ENCODE measurements at regions not wholly inside any gene's neighbourhood (a gene's known extent, or its start where the extent isn't known, plus 50 kb on each side); places are given as distances from the start of the nearest gene placed in this dataset.

DNA sequence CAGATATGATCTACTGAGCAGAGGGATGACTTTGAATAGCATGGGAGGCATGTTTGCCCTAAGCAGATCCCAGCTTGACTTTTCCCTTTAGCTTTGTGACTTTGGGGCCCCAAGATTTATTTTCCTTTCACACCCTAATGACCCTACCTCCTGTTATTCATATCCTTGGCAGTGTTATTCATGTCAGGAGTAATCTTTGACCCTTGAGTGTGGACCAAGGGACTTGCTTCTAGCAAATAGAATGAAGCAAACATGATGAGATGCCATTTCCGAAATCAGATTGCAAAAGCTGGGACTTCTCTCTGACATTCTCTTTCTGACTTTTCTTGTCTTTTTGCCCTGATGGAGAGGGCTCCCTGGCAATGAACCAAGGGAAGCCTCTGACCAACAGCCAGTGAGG lies 415.4 kb upstream of the PROK2 start:
- DNase-seq (ENCODE audit: low read depth) = no peak

- DNase-seq (ENCODE audit: low read depth) = no peak
Observed at GRCh38 chr3:72199530-72199929, 414.6 kb upstream of the PROK2 start.

DNA sequence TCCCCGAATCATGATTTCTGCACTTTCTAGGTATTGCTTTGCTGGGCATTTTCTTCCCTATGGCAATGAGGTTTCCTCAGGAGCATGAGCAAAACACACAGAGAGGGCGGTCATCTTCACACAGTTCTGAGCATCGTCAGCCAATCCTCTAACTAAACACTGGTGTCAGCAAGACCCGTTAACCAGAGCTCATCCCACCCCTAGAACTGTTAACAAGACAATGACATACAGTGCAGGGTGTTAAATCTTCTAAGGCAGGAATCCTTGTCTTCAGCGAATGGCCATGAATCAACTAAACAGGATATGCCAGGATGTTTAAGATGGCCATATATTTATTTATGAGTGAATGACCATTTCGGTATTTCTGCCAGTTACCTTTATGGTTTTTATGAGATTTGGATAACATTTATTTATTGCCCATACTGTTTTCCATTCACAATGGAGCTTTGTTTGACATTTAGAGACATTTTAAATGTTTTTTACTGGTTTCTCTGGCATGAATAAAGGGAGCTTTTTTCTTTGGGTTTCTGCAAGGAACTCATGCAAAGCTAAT lies 411.5 kb upstream of the PROK2 start:
- no peak for DNase-seq (ENCODE audit: low read depth)

DNA sequence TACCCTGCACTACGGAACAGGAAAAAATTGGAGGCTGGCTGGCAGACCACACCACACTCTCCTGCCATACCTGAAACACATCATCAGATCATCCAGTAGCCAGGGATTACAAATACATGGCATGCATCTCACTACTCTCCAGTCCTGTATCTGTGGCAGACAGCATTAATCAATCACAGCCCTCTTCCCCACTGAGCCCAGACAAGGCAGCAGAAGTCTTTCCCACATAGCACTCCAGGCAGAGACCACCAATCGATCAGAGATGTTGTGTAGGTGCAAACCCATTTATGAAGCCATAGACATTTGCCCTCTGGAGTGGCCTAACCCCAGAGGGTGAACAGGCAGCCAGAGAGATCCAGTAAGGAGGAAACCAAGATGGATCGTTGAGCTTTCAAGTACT lies 410.9 kb upstream of the PROK2 start:
- DNase-seq (ENCODE audit: low read depth) = no peak

DNA sequence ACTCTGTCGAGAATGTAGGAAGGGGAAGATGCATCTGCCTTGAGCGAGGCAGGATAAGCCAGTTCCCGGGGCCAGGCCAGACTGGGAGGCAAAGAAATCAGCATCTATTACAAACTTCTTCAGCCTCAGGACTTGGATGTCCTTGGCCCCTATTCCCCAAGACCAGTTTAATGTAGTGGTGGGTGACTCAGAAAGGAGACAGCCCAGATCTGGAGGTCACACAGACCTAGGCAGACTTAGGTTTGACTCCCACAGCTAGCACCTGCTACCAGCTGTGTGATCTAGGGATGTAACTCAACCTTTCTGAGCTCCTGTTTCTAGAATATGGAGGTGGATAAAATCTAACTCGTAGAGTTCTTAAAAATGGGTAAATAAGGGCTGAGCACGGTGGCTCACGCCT lies 409.5 kb upstream of the PROK2 start:
- DNase-seq (ENCODE audit: low read depth) = no peak

GRCh38 chr3:72193771-72194430 lies 409.0 kb upstream of the PROK2 start:
- DNase-seq (ENCODE audit: low read depth) = no peak

DNA sequence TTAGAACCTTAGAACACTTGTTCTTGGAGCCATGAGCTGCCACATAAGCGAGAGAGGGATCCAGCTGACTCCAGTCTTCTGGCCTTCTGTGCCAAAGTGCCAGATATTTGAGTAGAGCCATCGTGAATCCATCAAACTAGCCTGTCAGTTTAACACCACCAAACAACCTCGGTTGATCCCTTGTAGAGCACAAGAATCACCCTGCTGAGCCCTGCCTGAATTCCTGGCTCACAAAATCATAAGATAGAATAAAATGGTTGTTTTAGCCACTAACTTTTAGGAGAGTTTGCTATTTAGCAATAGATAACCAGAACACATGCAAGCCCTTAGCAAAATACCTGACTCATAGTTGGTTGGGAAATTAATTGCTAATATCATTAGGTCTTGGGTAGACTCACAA lies 407.6 kb upstream of the PROK2 start:
- no peak for DNase-seq (ENCODE audit: low read depth)

- no peak for DNase-seq (ENCODE audit: low read depth)
Observed at GRCh38 chr3:72191209-72191960, 406.4 kb upstream of the PROK2 start.

- no peak for DNase-seq (ENCODE audit: low read depth)
Observed at GRCh38 chr3:72190050-72190449, 405.1 kb upstream of the PROK2 start.

GRCh38 chr3:72189339-72189738 lies 404.4 kb upstream of the PROK2 start:
- no peak for DNase-seq (ENCODE audit: low read depth)

- no peak for DNase-seq (ENCODE audit: low read depth)
Observed at GRCh38 chr3:72188536-72188935, 403.6 kb upstream of the PROK2 start.

DNA sequence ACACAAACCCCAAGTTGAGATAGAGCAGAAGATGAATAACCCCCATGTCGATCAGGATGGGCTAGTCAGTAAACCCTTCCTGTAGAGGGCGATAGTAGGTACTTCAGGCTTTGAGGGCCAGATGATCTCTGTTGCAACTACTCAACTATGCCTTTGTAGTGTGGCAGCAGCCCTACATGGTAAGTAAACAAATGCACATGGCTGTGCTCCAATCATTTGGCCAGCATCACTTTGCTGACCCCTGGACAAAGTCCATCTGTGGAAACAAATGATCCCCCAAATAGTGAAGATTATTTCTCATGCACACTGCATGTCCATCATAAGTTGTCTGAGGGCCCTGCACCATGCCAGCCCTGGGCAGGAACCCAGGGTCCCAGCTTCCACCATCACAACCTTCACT lies 402.2 kb upstream of the PROK2 start:
- no peak for DNase-seq (ENCODE audit: low read depth)

DNA sequence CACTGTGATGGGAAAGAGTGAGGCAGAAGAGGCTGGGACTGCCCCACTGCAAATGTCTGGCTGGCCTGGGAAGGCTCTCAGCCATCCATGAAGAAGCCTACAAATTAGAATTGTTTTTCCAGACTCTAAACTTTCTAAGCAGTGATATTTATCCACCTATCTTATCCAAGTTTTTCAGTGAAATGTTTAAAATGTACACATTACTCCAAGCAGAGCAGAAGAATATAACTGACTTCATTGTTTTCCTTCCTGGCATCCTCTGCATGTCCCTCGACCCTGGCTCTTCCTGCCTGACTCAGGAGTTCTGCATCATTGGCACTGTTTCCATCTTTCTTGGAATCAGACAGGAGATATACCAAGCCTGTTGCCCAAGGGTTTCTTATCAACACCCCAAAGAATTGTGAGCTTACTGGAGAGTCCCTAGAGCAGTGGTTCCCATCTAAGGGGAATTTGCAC lies 401.5 kb upstream of the PROK2 start:
- no peak for DNase-seq (ENCODE audit: low read depth)

- DNase-seq (ENCODE audit: low read depth) = no peak
Observed at GRCh38 chr3:72185549-72186399, 400.8 kb upstream of the PROK2 start.

DNA sequence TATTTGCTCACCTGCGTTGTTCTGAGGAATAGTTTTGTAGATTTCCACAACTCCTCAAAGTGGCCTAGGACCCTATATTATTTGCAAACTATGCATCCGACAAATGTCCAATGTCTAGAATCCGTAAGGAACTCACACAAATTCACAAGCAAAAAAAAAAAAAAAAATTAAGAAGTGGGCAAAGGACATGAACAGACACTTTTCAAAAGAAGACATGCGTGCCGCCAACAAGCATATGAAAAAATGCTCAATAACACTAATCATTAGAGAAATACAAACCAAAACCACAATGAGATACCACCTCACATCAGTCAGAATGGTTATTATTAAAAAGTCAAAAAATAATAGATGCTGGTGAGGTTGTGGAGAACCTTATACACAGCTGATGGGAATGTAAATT lies 398.5 kb upstream of the PROK2 start:
- DNase-seq (ENCODE audit: low read depth) = no peak

GRCh38 chr3:72182206-72182605 lies 397.3 kb upstream of the PROK2 start:
- DNase-seq (ENCODE audit: low read depth) = no peak

DNA sequence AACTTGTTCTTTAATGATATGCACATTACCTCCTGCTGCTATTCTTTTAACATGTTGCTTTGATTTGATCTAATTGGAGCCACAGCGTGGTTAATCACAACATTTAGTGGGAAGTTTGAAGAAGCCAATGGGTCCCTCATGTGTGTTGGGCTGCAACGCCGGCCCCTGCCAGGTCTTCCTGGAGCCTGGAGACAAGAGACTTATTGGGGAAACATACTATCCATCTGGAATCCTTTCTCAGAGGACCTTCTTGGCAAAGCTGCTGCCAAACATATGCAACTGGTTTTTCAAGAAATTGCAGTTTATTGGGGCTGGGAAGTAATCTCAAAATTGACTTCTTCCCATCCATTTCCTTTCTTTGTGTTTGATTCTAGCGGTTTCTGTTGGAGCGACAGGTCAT lies 396.3 kb upstream of the PROK2 start:
- DNase-seq (ENCODE audit: low read depth) = no peak

DNA sequence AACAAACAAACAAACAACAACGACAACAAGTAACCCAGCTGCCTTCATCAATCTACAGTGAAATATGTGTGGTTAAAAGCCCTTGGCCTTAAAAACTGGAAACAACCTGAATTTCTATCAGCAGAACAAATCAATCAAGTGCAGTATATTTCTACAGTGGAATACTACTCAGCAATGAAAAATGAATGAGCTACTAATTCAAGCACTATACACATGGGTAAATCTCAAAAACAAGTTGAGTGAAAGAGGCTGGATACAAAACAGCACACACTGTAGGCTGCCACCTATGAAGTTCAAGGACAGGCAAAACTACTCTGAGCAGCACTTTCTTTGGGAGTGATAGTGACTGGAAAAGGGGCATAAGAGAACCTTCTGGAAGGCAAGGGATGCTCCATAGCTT lies 395.5 kb upstream of the PROK2 start:
- no peak for DNase-seq (ENCODE audit: low read depth)

- DNase-seq (ENCODE audit: low read depth) = no peak
Observed at GRCh38 chr3:72179107-72179464, 394.1 kb upstream of the PROK2 start.

- DNase-seq (ENCODE audit: low read depth) = no peak
Observed at GRCh38 chr3:72178463-72179106, 393.6 kb upstream of the PROK2 start.

- no peak for DNase-seq (ENCODE audit: low read depth)
Observed at GRCh38 chr3:72177075-72178050, 392.4 kb upstream of the PROK2 start.

Measured in stimulated activated CD8-positive, alpha-beta memory T cell treated with anti-CD3 and anti-CD28 coated beads, Interleukin-15, amount 100 ng/mL, for 24 hours (primary cell).